ENCODE measurements at regions not wholly inside any gene's neighbourhood (a gene's known extent, or its start where the extent isn't known, plus 50 kb on each side); places are given as distances from the start of the nearest gene placed in this dataset.
"Not testable (repeated sequence)": the region's sequence is repeated elsewhere in the genome, so short reads cannot be mapped to it uniquely, and the experiment has no call there.

DNA sequence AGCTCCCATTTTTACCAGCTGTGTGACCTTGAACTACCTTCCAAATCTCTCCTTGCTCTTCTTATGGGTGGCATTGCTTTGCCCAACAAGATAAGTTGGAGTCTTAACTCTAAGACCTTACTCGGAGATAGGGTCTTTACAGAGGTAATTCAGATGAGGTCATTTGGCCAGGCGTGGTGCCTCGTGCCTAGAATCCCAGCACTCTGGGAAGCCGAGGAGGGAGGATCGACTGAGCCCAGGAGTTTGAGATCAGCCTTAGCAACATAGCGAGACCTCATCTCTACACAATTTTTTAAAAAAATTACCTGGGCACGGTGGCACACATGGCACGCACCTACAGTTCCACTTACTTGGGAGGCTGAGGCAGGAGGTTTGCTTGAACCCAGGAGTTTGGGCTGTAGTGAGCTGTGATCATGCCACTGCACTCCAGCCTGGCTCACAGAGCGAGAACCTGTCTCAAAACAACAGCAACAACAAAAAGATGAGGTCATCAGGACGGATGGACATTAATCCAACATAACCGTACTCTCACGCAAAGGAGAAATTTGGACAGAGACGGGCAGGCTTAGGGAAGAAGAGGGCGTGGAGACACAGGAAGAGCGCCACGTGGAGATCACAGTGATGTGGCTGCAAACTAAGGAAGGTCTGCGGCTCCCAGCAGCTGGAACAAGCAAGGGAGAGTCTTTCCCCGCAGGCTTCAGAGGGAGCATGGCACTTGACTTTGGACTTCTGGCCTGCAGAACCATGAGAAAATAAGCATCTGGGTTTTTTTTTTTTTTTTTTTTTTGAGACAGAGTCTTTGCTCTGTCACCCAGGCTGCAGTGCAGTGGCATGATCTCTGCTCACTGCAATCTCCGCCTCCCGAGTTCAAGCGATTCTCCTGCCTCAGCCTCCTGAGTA, 122.3 kb upstream of the CARD11 start:
- no peak for DNase-seq

DNA sequence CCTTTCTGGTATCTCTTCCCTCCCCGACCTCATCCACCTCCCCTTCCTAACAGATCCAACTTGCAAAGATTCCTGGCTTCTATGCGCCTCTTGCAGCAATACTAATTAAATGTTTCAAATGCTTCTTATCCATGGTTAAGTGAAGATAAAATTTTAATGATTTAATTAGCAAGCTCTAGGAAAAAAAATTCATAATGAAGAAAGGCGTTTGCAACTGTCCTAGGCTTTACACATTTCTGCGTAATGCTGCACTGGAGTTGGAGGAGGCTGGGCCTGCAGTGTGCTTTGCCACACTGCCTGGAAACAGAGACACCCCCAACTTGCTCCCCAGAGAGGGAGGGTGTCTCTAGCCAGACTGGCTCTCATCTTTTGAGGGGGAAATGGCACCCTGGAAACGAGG, 123.9 kb upstream of the CARD11 start:
- DNase-seq = no peak

DNA sequence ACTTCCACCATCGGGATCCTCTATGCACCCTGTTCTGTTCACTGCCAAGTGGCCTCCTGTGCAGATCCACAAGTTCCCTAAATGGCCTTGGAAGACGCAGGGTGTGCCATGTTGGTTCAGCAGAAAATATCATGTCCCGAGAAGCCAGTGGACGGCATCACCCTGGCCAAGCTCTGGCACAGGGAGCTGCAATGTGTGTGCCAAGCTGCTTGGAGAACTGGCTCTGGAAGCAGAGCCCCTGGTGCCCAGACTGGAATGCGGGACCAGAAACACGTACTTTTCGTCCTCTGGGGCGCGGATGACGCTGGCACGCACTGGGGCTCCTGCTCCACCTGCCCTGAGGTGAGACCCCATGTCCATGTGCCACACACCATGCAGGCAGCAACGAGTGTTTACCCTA, 124.7 kb upstream of the CARD11 start:
- no peak for DNase-seq

DNA sequence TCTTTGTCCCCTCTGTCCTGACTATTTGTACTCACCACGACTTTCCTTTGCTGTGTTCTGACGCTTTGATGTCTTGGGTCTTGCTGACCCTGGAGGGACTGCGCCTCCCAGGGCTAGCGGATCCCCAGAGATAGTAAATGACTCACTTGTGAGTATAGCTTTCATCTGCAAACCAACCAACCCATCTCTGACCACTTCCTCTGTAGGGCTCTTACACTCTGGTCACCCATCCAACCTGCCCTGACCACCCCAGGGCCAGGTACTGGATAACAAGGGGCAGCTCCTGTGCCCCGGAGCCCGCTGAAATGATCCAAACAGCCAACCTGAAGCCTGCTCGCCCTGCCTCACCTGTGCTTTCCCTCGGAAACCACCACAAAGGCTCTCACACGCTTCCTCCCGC, 125.2 kb upstream of the CARD11 start:
- DNase-seq = no peak

DNA sequence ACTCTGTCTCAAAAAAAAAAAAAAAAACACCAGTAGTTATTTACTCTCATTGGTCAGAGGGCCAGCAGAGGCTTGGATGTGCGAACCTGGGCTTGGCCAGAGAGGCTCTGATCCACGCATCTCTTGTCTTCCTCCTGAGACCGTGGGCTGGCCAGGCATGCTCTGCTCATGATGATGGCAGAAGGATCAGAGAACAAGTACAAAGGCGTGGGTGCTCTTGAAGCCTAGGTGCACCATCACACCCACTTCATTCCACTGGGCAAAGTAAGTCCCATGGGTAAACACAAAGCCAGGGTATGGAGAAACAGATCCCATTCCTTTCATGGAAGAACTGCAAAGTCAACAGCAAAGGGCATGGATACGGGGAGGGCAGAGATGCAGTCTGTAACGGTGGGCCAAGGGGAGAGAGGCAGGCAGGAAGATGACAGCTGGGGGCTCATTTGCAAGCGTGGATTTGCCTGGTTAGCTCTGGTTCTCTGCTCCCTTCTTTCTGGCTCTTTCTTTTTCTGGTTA, 128.2 kb upstream of the SDK1 start:
- no peak for DNase-seq

DNA sequence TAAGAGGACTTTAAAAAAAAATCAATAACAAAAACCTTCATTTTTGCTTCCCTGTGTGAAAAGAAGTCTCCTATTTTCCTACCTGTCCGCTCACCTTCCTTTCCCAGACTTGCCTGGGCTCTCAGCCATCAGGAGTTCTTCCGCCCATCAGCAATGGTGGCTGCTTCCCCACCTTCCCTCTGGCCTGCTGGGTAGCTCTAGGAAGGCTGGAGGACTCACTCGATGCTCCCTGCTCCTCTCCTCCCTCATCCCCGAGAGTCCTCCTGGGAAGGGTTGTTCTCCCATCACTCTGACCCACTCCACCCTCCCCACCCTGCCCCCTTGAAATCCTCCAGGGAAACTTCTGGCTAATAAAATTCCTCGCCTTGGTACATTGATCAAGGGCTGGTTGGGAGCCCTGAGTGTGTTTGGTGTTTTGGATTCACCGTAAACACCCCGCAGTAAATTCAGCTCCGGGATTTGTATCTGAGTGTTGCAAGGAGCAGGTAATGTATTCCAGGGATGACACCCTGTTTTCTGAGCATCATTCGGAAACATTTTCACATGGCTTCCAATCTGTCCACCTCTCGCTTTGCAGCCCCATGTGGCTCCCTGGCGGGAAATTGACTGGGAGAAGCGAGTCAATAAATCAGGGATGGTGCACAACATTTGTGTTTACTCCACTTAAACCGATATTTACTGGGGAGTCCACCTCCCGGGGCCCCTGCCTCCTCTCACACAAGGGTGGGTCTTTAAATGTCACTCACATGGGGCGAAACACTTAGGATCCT, 126.4 kb upstream of the SDK1 start:
- no peak for DNase-seq

DNA sequence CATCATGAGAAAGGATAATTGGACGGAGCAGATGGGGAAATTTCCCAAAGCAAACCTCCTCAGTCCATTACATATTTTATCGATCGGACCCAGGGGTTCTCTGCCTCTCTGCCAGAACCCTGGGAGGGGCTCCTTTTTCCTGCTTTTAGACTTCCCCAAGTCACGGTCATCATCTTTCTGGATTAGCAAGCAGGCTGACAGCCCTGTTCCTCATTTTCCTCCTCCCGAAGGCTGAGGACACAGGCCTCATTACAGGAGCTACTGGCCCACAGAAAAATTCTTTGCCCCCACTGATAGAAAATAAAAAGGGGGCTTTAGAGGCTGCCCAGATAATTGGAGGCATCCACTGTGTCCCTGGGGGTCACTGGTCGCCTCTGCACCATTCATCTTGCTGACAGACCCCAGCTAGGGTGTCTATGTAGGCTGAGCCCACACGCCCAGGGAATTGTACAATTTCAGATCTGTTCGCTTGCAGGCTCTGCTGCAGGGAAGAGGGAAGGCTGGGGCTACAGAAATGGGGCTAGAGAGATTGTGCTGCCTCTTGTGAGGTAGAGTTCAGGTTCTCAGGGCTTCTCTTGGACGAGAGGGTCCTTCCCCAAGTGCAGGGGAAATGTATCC, 125.7 kb upstream of the SDK1 start:
- no peak for DNase-seq

DNA sequence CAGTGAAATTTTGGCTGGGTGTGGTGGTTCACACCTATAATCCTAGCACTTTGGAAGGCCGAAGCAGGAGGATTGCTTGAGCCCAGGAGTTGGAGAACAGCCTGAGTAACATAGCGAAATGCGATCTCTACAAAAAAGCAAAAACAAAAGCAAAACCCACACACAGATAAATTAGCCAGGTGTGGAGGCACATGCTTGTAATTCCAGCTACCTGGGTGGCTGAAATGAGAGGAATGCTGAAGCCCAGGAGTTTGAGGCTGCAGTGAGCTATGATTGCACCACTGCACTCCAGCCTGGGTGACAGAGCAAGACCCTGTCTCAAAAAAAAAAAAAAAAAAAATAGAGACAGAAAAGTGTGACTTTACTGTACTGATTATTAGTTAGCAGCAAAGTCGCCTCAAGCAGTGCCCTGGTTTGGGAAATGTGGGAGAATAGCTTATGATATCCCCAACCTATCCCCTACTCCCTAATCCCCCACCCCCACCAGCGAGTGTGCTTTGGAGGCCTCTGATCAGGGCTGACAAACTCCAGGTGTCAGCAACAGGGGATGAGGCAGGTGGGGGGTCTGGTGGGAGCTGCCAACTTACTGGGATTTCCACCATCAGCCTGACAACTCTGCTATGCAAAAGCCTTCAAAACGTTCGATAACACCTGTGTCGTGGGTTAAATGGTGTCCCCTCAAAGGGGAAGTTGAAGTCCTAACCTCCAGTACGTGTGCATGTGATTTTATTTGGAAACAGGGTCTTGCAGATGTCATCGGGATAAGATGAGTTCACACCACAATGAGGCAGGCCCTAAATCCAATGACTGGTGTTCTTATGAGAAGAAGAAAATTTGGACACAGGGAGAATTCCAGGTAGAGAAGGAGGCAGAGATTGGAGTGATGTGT, 124.7 kb upstream of the SDK1 start:
- no peak for DNase-seq

DNA sequence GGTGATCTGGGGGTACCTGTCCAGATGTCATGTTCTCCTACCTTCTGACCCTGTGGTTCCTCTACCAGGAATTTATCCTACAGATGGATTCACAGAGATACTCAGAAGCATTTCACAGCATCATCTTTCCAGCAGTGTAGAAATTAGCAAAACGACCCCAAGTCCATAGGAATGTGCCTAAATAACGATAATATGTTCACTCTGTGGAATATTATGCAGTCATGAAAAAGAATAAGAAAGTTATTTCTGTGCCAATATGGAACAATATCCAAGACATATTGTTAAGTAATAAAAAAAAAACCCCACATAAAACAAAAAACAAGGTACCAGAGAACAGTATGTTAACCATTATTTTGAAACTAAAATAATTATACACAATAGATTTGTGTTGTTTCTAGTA, 123.8 kb upstream of the SDK1 start:
- DNase-seq = no peak

DNA sequence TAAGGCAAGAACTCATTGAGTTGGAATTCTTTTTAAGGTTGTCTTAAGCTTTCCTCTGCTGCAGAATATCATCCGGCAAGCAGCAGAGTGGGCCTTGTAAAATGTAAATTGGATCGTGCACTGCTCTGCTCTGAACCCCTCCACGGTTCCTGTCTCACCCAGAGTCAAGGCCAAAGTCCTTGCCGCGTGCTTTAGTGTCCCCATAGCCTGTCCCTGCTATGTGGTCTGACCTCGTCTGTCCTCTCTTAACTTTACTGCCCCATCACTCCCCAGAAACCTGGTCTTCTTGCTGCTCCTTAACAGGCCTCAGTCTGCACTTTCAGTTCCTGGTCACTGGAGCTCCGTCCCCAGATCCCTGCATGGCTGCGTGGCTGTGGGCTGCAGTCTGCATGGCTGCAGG, 121.6 kb upstream of the SDK1 start:
- DNase-seq = no peak

DNA sequence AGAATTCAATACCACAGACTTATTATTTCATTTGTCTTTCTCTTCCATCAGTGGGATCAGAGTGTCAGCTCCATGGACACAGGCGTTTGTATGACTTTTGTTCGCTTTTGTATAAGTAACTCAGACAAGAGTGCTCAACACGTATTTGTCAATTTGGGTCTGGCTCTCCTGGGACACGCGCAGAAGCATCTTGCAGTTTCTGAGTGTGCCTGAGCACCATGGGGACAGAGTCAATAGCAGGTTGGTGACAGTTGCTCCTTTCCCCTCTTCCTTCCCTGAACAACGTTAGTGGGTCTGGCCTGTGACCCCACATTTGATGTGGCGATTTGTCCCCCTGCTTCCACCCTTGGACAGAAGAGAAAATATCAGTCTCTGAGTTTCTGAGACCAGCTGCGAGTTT, 120.4 kb upstream of the SDK1 start:
- DNase-seq = no peak

DNA sequence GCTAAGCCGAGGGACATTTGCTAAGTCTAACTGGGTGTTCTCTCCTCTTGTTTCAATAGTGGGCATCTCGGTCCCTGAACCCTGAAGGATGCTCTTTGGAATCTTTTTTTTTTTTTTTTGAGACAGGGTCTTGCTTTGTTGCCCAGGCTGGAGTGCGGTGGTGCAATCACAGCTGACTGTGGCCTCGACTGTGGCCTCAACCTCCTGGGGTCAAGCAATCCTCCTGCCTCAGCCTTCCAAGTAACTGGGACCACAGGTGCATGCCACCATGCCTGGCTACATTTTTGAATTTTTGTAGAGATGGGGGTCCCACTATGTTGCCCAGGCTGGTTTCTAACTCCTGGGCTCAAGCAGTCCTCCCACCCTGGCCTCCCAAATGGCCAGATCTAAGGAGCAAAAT, 119.0 kb upstream of the SDK1 start:
- DNase-seq = not testable (repeated sequence)

DNA sequence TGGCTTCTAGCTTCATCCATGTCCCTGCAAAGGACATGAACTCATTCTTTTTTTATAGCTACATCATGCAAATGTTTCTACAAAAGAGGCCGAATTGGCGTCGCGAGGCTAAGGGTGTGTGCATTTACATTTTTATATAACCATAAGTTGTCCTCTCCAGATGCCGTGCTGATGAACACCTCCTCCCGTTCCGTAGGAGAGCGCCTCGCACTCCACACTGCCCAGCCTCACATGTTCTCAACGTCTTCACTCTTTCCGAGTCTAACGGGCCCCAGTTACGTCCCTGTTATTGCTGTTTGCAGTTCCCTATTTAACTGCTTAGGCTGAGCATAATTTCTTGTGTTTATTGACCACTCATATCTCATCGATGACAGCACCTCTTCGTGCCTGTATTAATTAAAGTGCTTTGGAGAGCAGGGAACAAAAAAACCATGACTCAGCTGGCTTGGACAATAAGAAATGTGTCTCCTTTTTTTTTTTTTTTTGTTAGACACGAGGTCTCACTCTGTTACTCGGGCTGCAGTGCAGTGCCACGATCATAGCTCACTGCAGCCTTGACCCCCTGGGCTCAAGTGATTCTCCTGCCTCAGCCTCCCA, 113.5 kb upstream of the SDK1 start:
- DNase-seq = no peak

DNA sequence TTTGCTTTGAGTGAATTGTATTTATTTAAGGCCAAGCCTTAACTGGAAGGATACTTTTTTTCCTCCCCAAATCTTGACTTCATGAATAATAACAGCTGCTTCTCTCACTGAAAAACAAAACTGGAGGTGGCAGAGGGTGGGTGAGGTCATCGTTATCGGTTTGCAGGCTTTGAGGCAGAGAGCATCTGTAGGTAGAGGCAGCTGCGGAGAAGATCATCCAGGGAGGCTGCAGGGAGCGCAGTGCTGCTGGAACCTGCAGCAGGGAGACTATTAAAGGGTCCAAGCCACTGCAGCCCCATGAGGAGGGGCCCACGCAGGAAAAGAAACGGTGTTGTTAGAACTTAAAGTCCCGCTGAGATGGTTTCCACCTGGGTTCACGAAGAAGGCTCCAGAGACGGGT, 112.1 kb upstream of the SDK1 start:
- no peak for DNase-seq

DNA sequence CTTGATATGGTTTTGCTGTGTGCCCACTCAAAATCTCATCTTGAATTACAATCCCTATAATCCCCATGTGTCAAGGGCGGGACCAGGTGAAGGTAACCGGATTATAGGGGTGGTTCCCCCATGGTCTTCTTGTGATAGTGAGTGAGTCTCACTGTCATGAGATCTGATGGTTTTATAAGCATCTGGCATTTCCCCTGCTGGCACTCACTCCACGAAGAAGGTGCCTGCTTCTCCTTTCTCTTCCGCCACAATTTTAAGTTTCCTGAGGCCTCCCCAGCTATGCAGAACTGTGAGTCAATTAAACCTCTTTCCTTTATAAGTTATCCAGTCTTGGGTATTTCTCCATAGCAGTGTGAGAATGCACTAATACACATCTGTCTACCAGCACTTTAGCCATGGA, 109.5 kb upstream of the SDK1 start:
- no peak for DNase-seq

DNA sequence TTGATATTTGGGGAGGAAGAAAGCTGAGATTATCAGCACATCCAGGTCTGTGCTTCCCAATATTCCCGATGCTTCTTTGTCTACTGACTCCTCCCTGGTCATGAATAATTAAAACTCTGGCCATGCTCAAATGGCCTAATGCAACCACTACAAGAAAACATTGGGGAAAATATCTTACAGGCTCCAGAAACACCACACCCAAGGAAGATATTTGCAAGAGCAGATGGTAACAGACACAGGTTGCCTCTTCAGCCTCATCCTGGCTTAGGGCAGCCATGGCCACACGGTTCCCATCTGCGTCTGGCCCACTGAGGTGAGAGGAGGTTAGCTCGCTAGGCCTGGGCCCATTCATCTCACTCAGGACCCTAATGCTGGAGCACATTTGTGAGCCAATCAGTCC, 108.4 kb upstream of the SDK1 start:
- no peak for DNase-seq

DNA sequence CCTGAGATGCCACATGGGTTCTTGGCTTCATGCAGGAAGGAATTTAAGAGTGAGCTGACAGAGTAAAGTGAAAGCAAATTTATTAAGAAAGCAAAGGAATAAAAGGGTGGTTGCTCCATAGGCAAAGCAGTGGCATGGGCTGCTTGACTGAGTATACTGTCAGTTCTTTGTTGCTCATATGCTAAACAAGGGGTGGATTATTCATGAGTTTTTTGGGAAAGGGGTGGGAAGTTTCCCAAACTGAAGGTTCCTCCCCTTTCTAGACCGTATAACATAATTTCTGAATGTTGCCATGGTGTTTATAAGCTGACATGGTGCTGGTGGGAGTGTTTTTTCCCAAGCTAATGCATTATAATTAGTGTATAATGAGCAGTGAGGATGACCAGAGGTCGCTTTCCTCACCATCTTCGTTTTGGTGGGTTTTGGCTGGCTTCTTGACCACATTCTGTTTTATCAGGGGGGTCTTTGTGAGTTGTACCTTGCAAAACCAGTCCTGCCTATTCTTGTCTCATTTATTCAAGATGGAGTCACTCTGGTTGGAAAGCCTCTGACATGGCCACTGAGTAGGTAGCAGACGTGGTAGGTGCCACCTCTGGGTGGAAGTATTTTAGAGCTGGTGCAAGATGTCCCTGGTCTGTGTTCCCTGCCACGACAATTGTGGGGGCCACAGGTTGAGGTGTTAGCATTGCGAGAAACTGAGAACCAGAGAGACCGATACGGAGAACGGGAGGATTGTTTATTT, 107.5 kb upstream of the SDK1 start:
- DNase-seq = no peak

DNA sequence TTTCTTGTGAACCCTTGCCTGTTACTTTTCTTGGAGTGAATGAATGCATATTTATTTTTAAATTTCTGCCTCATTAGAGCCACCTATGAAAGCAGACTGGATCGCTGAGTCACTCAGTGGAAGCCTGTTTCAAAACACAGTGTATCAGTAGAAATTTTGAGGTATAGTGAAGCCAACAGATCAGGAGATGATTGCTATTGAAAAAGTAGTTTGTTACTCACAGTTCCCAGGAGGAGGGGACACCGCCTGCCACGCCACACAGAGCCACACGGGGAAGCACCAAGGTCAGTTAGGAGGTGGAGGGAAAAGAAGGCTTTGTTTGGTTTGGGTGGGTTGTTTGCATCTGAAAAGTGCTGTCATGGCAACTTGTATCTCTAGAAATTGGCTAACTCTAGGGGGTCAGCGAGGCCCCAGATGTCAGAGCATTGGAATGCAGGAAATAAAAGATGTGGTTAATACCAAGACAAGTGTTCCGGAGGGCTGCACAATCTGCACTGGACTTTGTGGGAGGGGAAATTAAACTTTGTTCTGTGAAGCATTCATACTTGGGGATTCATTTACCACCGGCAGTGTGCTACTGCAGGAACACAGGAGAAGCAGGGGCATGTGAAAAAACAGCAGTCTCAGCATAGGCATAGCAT, 106.4 kb upstream of the SDK1 start:
- DNase-seq = no peak

DNA sequence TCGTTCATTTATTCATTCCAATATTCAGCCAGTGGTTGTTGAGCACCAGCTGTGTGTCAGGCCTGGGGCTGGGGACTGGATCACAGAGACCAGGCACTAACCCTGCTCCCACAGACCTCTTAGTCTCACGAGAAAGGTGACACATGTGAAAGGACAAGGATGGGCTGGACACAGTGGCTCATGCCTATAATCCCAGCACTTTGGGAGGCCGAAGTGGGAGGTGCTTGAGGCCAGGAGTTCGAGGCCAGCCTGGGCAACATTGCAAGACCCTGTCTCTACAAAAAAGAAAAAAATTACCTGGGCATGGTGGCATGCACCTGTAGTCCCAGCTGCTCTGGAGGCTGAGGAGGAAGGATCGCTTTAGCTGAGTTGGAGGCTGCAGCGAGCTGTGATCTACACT, 105.9 kb upstream of the SDK1 start:
- no peak for DNase-seq

DNA sequence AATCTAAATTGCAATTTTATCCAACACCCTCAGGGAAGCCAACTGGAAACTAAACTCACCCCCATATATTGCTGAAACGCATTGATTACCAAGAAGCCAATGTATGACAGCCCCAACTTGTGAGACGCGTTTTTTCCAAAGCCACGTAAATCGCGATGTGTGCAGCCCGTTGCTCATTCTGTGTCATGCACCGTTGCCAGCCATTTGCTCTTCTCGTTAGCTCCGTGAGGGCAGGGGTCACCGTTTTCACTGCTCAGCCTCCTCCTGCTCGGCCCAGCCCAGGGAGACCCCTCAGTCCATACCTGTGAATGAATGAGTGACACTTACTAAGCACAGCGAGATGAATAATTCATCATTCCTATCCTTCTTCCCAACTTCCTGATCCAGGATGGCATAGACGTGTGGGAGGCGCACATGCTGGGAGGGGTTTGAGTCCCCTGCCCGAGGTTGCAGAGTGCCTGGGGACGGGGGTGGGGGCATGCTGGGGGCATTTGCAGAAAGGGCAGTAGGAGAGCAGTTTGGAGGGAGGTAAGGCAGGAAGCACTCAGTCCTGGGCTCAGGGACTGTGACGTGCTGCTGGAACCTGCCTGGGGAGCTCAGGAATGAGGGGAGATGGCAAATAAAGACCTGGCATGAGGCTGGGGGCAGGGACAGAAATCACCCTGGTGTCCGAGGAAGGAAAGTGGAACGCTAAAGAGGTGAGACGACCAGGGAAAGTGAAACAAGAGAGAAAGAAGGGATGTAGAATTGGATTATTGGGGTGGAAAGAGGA, 104.2 kb upstream of the SDK1 start:
- DNase-seq = no peak
